Prostate gland (tissue), 2 donors: ENCODE measurements at regions not wholly inside any gene's neighbourhood (a gene's known extent, or its start where the extent isn't known, plus 50 kb on each side); places are given as distances from the start of the nearest gene placed in this dataset.

Experiments used
- CTCF ChIP-seq, 4 experiments: fragments of 200-600 bp in 2 of 4; fragments of 450-650 bp in 2 of 4; sonication (generic) in 2 of 4; IDR thresholded peaks; 1 replicate in 3 of 4; 2 replicates in 1 of 4; pipeline ENCODE4 v1.5.1; 2016 to 2019; ENCODE audit warnings: antibody characterized with exemption in 4 of 4, mild to moderate bottlenecking in 2 of 4, moderate library complexity in 2 of 4
- POLR2A ChIP-seq: fragments of 450-650 bp; IDR thresholded peaks from one replicate; pipeline ENCODE4 v1.6.1; 2016; ENCODE audit warnings: antibody characterized with exemption, mild to moderate bottlenecking
- POLR2AphosphoS5 ChIP-seq: sonication (generic); formaldehyde crosslinking; IDR thresholded peaks from one replicate; pipeline ENCODE4 v1.6.1; 2017; ENCODE audit warnings: antibody characterized with exemption

GRCh38 chr4:117844594-117844993 lies 189.7 kb upstream of the NDST3 start:
- TF ChIP-seq CTCF (IDR thresholded peaks at IDR 0.05) (no peak), POLR2A (no peak), POLR2AphosphoS5 (no peak)
